NCI-H2171 (cell line): ENCODE measurements at regions not wholly inside any gene's neighbourhood (a gene's known extent, or its start where the extent isn't known, plus 50 kb on each side); places are given as distances from the start of the nearest gene placed in this dataset.

Experiments
- DNase-seq: peaks from one replicate; lab custom pipeline; 2025; lab: John Stamatoyannopoulos, UW

DNA sequence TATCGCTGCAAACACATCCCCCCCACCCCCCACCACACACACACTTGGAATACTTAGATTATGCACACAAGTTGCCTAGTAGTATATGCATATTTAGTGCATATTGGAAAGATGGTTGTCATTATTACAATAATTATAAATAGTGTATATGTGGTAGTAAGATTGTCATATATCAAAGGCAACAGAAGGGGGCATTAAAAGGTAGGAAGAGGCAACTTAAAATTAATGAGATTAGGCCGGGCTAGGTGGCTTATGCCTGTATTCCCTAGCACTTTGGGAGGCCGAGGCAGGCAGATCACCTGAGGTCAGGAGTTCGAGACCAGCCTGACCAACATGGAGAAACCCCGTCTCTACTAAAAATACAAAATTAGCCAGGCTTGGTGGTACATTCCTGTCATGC lies 52.1 kb downstream of the GSC start:
- no peak for DNase-seq

DNA sequence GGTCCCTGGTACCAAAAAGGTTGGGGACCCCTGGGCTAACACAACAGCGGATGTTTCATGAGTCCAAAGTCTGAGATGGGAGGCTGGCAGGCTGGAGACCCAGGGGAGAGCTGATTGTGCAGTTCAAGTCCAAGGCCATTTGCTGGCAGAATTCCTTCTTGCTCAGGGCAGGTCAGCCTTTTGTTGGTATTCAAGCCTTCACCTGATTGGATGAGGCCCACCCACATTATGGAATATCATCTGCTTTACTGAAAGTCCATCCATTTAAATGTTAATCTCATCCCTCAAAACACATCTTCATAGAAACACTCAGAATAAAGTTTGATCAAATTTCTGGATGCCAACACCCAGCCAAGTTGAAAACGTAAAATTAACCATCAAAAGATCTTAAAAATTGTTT lies 52.9 kb downstream of the GSC start:
- no peak for DNase-seq

DNA sequence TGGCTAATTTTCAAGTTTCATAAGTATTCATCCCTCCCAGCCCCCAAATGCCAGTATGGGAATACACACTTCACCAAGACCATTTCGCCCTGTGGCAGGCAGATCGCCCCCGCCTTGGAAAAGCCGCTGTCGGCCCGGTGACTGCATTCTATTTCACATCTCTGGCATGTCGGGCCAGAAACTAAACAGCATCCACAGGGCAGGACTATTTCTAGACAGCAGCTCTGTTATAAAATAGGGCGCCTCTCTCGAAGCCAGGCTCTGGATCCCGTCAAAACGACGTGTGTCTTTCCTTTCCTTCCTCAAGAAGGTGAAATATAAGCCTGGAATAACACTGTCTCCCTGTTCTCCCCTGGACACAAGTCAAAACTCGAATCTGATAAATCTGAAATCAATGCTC lies 56.8 kb downstream of the GSC start:
- DNase-seq = no peak

DNA sequence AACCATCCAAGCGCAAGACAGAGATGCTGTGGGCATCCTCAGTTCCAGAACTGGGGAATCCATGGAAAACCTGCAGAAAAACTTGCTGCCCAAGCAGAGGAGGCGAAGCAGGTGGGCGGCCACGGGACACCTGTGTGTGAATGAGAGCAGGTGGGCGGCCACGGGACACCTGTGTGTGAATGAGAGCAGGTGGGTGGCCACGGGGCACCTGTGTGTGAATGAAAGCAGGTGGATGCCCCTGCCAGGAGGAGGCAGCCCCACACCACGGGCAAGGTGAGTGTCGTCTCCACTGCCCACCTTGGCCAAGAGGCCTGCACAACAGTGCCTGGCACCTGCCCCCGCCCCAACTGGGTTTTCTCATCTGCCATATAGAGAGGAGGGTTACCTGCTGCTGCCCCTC lies 59.2 kb downstream of the GSC start:
- DNase-seq = no peak

DNA sequence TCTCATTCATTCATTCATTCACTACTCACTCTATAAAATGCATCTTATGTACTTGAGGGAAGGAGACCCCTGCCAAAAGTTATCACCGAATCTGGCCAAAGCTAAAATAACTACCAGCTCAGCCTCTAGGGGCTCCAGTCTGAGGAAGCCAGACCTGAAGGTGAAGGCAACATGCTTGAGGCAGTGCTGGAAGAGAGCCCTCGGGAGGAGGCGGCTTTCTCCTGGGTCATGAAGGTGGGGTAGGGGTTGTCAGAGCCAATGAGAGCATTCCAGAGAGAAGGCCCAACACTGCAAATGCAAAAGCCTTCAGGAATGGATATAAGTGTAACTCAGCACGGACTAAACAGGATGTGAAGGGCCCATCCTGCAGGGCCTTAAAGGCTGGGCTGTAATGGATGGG lies 62.4 kb downstream of the GSC start:
- no peak for DNase-seq

DNA sequence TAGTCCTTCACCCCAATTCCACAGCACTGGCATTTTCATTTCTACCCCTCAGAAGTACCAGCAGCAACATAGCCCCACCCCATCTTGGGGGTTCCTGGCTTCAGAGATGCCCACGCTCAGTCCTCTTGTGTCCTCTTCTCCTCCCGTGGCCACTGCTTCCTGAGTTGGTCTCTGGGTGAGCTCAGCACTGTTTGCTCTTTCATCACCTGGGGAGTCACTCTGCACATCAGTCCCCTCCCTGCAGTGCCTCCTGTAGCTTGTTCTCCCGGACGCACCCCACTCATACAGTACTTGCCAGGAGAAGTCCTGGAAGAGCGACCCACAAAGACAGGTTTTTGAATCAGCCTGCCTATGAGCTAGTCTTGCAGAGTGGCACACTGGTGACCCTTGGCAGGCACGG lies 63.8 kb downstream of the GSC start:
- DNase-seq = no peak

DNA sequence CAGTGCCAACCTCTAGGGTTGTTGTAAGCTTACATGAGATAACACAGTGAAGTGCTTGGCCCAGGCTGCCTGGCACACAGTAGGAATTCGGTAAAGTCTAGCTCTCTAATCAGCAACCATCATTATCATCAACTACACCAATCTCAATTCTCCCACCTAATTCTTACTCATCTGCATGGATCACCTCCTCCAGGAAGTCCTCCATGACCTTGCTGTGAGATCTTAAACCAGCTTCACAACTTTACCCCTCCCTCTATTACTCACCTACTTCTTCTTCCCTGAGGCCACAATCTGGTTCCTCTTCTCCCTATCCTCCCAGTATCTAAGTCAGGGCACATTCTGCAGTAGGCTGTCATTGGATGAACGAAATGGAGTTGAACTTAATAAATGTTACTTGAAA lies 67.3 kb downstream of the GSC start:
- DNase-seq = no peak

DNA sequence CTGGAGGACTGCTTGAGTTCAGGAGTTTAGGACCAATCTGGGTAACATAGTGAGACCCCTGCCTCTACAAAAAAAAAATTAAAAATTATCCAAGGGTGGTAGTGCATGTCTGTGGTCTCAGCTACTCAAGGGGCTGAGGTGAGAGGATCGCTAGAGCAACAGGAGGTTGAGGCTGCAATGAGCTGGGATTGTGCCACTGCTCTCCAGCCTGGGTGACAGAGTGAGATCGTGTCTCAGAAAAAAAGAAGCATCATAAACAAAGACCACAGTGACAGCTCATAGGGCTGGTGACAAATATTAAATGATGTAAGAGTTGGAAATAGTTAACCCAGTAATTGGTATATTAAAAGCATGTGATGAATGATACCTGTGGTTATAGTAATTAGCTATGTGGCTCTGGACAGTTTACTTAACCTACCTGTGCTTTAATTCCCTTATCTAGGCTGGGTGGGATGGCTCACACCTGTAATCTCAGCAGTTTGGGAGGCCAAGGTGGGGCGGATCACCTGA lies 68.0 kb downstream of the GSC start:
- DNase-seq = no peak

DNA sequence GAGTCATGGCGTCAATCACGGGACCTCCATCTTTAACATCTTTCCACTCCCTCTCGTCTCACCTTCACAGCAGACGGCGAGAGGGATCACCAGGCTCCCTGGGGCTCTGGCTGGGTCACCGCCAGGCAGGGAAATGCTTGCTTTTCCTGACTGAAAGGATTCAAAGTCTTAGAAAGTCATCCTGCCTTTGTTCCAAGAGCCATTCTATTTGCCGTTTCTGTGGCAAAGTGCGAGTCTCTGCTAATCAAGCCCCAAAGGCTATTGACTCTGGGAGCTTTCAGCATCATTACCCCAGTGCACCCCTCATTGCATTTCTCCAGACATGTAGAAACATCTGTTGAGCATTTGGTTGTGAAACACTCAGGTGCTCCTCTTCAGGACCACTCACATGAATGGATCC lies 69.6 kb downstream of the GSC start:
- DNase-seq = no peak

DNA sequence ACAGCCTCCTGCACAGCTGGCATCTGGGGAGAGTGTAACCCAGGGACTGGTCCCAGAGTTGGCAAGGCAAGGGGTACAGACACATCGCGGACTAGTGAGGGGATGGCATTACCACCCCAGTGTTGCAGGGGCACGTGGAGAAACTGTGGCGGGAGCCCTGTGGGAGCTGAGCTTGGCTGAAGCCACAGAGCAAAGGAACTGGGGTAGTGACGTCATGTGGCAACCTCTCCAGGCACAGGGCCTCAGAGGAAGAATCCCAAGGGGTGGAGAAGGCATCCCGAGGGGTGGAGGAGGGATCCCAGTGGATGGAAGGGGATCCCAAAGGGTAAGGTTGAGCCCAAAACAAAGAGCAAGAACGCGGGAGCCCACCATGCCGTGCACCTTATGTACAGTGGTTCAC lies 70.1 kb downstream of the GSC start:
- no peak for DNase-seq

DNA sequence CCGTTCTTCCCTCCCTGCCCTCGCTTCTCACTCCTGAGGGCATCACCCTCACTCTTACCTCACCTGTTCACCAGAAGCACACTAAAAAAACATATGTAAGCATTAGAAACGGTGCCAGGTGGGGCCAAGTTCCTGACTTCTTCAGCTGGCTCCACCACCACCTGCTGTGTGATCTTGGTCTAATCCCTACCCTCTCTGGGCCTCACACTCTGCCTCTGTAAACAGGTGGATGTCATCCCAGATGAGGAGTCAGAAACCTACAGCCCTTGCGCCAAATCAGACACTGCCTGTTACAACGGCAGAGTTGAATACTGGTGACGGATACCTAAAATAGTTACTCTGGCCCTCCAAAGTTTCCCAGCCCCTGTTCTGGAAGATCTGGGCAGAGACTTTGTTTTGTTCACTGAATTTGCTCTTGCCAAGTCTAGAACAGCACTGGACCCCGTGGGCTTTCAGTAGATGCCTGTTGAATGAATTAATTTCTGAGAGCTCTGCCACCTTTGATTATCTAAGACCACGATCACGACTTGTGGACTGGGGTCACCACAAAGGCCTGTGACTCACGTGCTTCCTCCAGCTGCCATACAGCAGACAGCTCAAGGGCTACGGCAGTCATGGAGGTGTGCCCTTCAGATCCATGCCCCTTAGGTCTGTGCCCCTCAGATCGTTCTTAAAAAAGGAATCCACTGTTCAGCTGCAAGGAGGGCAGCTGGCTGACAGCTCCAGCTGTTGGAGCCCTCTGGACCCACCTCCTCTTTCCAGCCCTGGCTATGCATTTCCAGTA lies 71.9 kb downstream of the GSC start:
- no peak for DNase-seq

DNA sequence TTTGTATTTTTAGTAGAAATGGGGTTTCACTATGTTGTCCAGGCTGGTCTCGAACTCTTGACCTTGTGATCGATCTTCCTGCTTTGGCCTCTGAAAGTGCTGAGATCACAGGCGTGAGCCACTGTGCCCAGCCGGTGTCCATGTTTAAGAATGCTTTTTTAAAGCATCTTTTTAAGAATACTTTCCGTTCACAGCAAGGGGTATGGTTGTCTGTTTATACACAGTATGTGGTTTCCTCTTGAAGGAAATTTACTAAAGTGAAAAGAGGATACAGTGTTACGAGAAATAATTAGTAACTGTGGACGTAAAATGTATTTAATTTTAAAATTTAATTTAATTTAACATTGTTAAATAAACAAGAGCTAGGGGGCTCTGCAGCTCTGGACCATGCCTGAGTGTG lies 73.4 kb downstream of the GSC start:
- no peak for DNase-seq

DNA sequence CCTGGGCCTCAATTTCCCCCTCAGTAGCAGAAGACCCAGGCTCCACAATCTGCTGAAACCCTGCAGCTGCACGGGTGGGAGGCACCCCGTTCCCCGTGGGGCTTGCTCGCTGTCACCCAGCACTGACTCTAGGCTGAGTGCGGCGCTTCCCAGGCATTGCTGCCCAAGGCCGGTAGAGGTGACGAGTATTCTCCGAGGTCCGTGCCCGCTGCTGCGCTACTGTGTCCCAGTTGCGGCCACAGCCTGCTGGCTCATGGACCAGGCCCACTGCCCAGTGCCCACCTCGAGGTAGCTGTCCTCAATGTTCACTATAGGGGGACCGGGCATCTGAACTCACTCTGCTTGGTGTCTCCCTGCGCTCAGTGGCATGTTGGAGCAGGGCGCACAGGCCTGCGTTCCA lies 74.7 kb downstream of the GSC start:
- no peak for DNase-seq

DNA sequence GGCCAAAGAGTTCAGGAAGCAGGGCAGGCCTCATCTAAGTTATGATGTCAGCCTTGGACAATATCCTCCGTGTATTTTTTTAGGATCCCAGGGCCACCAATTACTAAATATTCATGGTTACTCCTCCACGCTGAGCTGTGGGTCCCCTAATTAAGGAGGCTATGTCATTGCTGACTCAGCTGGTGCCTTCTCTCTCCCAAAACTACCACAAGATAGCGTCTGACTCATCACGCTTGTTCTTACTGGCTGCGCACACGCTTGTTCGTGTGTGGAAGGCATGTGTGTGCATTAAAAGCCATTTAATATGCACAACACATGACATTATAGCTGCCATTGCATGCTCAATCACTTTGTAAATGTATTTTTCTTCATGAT lies 78.3 kb downstream of the GSC start:
- no peak for DNase-seq

DNA sequence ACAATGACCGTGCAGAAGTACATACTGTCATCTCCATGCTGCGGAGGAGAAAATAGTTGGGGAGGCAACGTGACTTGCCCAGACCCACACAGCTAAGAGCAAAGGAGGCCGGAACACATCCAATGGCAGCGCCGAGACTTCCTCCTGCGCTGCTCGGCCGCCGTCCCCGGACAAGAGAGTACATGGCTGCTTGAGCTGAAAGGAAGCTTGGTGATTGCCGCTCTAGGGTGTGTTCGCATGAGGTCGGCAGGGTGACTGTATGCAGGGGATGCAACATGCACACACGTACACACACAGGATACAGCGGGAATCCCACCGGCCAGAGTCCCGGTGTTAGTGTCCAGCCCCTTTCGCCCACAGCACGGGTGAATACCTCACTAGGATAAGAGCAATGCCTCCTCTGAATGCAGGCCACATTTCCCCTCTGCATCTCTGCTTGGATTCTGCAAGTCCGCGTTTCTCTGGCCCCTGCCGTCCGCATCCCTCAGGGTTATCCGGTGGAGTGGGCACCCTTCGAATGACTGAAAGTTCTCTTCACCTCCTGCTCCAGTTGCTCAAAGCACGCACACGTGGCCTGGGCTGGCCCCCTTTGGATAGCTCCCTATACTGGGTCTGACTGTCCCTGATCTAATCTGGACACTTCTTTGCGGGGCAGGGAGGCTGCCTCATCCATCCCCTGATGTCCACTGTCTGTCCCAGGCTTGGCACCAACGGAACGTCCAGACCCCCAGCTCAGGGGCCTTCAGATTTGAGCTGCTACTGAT lies 78.8 kb downstream of the GSC start:
- no peak for DNase-seq

DNA sequence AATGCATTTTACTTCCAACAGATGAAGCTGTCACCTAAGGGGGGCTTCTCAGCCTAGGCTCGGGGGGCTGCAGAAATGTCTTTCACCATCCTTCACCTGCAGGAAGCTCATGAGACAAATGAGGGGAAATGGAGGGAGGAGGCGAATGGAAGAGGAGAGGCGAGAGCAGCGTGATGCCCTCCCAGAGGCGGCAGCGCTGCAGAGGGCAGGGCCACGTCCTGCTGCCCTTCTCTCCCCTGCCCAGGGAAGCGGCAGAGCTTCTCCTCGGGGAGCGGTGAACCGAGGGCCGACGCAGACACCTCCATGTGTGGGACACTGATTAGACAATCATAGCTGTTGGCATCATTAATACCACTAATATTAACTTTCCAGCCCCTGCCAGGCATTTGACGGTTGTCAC lies 78.3 kb downstream of the SERPINA3 start:
- no peak for DNase-seq

DNA sequence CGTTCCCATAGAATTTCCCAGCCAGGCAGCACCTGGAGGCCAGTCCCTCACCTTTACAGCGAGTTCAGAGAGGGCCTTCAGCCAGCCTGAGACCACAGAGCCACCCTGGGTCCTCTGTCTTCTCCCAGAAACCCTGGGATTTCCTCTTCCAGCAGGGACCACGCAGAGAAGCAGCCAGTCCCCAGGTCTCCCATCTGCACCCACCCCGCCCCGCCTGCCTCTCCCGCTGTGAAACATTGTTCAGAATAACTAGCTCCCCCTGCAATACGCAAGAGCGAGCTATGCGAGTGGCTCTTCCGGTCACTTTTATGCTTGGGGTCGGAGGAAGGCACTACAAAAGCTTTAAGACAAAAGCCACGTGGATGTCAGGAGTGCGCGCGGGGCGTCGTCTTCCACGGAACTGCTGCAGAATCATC lies 77.8 kb downstream of the SERPINA3 start:
- no peak for DNase-seq

DNA sequence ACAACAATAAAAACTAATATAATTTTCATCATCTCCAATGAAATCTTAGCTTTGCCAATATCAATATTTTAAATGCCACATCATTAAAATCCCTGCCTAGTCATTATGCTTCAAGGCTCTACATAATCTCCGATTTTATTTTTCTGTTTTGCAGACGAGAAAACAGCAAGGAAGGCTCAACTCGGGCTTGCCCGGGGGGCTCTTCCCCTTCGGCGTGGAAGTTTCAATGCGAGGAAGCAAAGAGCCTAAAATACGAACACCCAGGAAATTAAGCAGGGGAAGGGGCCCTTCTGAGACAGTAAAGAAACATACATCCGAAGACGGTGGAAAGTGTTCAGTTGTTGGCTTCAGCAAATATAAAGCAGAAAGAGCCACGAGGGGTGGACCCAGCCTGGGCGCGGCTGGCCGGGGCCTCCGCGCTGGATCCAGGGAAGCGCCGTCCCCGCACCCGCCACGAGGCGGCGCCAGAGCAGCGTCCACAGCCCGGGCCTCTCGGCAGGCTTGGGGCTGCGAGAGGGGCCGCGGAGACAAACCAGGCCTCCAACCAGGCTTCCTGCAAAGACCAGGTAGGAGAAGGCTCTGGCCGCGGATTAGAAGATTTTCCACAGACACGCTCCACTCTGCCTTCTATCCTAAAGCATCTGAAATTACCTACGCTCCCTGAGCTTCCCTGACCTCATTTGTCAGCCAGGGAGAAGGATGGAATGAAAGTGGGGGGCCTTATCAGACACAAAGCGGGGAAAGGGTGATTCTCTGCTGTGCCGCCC lies 77.2 kb downstream of the SERPINA3 start:
- DNase-seq = peak; percentile 22

DNA sequence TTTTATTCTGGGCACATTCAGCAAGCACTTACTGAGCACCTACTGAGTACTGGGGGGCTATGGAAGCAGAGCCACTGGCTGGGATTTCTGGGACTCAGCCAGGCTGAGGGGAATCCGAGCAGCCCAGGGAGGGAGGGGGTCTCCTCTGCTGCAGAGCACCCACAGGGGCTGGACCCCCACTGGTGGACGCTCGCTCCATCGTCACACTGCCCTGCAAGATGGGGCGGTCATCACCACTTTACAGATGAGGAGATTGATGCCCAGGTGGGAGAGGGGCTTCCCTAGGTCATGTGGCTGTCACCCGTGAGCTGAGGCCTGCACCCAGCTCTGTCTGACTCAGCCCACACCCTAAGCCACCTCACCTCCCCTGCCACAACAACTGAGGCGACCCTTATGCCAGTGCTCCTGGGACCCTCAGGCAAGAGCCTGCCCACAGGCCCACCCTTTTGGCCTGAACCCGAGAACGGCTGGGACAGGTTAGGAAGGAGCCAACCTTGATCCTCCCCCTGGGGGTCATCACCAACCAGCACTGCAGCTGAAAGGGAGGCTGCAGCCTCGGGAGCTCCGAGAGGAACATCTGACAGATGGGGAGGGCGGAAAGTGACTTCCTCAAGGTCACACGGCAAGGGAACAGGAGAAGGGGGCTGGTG lies 74.4 kb downstream of the SERPINA3 start:
- no peak for DNase-seq

DNA sequence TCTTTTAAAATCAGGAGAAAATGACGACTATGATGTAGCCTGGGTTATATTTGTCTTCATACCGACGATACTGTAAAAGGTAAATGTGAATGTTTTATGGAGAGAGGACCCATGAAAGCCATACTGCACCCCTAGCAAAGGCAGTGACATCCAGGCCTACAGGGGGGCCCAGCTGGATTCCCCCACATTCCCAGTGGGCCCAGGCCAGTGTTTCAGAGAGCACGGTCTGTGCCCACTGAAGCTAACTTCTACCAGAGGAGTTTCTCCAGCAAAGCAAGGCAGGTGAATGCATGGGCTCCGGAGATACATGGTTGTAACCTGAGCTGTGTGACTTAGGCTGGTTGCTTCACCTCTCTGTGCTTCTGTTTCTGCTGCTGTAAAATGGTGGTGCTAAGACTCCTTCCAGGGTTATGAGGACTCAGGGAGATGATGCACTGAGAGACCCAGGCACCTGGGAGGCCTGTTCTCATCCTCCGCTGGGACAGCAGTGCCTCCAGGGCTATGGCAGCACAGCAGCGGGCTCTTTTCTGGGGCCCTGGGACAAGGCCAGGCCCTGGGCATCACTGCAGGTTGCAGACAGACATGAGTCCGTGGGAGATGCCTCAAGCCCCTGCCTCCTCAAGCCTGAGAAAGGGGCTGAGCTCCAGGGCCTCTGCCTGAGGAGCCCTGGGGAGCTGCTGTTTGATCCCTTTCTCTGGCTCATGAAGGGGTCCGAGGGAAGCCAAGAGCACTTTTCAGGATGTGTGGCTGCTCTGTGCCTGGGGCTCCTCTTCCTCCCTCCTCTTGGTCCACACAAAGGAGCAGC lies 73.7 kb downstream of the SERPINA3 start:
- DNase-seq = no peak

DNA sequence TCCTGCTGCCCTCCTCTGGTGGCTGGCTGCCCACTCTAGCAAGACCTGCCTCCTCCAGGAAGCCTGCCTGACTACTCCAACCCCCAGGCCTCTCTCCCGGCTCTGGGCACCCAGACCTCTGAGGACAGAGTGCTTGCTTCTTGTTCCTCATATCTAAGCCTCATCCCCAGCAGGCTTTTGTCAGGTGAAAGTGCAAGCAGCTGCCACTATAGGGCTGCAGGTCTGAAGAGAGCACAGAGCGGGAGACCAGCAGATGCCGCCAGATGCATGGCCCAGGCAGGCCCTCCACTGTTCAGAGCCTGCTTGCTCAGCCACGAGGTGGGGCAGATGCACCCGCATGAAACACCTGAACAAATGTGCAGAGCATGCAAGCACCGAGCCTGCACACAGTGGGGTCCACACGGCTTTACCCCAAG lies 73.0 kb downstream of the SERPINA3 start:
- DNase-seq = peak; percentile 20
